Mesendoderm (in vitro differentiated cells): ENCODE measurements at regions not wholly inside any gene's neighbourhood (a gene's known extent, or its start where the extent isn't known, plus 50 kb on each side); places are given as distances from the start of the nearest gene placed in this dataset.
A peak's percentile ranks its signal among the peaks of the same experiment; 100 is the strongest.
"Not testable (repeated sequence)": the region's sequence is repeated elsewhere in the genome, so short reads cannot be mapped to it uniquely, and the experiment has no call there.

Source experiments
- DNase-seq: peaks from one replicate; pipeline ENCODE4 v3.0.0; 2013
- H2AK5ac ChIP-seq: 2 replicates; pipeline ENCODE4 v1.6.1; 2013; ENCODE audit warnings: low read length, inconsistent platforms
- H2BK120ac ChIP-seq: 2 replicates; pipeline ENCODE4 v1.6.1; 2013; ENCODE audit warnings: low read depth, mild to moderate bottlenecking, low read length, moderate library complexity, mixed read lengths
- H2BK15ac ChIP-seq: replicated peaks from 2 replicates; pipeline ENCODE4 v1.6.1; 2013; ENCODE audit warnings: low read depth, mild to moderate bottlenecking, moderate library complexity
- H2BK5ac ChIP-seq: 2 replicates; pipeline ENCODE4 v1.6.1; 2013; ENCODE audit warnings: low read length, inconsistent platforms
- H3K18ac ChIP-seq: 2 replicates; pipeline ENCODE4 v1.6.1; 2013; ENCODE audit warnings: mild to moderate bottlenecking, low read length, mixed read lengths
- H3K23ac ChIP-seq: one replicate; pipeline ENCODE4 v1.6.1; 2013; ENCODE audit warnings: low read length
- H3K27ac ChIP-seq: 2 replicates; pipeline ENCODE4 v1.5.1; 2013; ENCODE audit warnings: low read depth, mild to moderate bottlenecking, inconsistent platforms, low read length, moderate library complexity
- H3K27me3 ChIP-seq: 2 replicates; pipeline ENCODE4 v1.6.1; 2013; ENCODE audit warnings: low read length, control low read depth, mild to moderate bottlenecking, inconsistent platforms; ENCODE audit not compliant: insufficient read depth, poor library complexity
- H3K36me3 ChIP-seq: 2 replicates; pipeline ENCODE4 v1.6.1; 2013; ENCODE audit warnings: low read length, inconsistent platforms; ENCODE audit not compliant: control insufficient read depth, insufficient read depth
- H3K4ac ChIP-seq: one replicate; pipeline ENCODE4 v1.6.1; 2013; ENCODE audit warnings: low read depth, mild to moderate bottlenecking, low read length, moderate library complexity
- H3K4me1 ChIP-seq: 2 replicates; pipeline ENCODE4 v1.6.1; 2013; ENCODE audit warnings: low read depth, low read length, inconsistent platforms; ENCODE audit not compliant: control insufficient read depth
- H3K4me2 ChIP-seq: 2 replicates; pipeline ENCODE4 v1.6.1; 2013; ENCODE audit warnings: low read length
- H3K4me3 ChIP-seq: 2 replicates; pipeline ENCODE4 v1.5.1; 2013; ENCODE audit warnings: mild to moderate bottlenecking, low read length
- H3K56ac ChIP-seq: one replicate; pipeline ENCODE4 v1.6.1; 2013; ENCODE audit warnings: low read length
- H3K79me1 ChIP-seq: 2 replicates; pipeline ENCODE4 v1.6.1; 2013; ENCODE audit warnings: low read length, inconsistent platforms
- H3K79me2 ChIP-seq: 2 replicates; pipeline ENCODE4 v1.6.1; 2013; ENCODE audit warnings: mild to moderate bottlenecking, low read length; ENCODE audit not compliant: control insufficient read depth, insufficient read depth
- H3K9ac ChIP-seq: 2 replicates; pipeline ENCODE4 v1.6.1; 2013; ENCODE audit warnings: low read length, inconsistent platforms
- H4K5ac ChIP-seq: one replicate; pipeline ENCODE4 v1.6.1; 2013; ENCODE audit warnings: low read length
- H4K8ac ChIP-seq: one replicate; pipeline ENCODE4 v1.6.1; 2013; ENCODE audit warnings: low read depth, mild to moderate bottlenecking, control low read depth, low read length, moderate library complexity
- WGBS: extraction: QIAGEN DNeasy Blood & Tissue Kit; methylation state at CpG from one replicate; pipeline ENCODE4 v1.1.7; 2013; ENCODE audit warnings: low lambda C conversion rate, missing lambda C conversion rate; ENCODE audit not compliant: insufficient coverage; ENCODE audit errors: extremely low coverage; 5-methylcytosine and 5-hydroxymethylcytosine counted together

DNA sequence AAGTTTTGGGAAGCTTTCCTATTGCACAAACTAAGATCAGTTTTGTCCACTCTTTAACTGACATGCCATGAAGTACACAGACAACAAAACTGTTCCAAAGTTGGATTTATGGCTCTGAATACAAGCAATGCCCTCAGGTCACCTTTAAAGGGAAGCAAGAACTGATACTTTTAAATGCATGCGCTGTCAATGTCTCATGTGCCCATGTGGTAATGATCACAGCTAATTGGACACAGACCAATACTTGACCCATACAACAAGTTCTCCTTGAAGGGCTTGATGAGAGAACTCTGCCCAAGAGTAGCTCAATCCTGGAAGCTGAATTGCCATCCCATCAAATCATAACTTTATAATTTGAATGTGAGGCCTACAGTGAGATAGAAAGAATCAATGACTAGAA is 624.9 kb downstream of the ETS1 start:
- no peak overlapping the region for H3K4me2 ChIP-seq
- no CpG with 5 or more reads among the region's 1 CpG for WGBS
- no peak overlapping the region for H3K4me3 ChIP-seq
- H3K23ac ChIP-seq = no peak overlapping the region
- H2BK5ac ChIP-seq = no peak overlapping the region
- H3K4ac ChIP-seq = no peak overlapping the region
- no peak overlapping the region for H2BK120ac ChIP-seq
- no peak for DNase-seq
- H3K56ac ChIP-seq = no peak overlapping the region
- no peak overlapping the region for H3K9ac ChIP-seq
- no peaks in the 10 kb centered on the region for H3K36me3 ChIP-seq
- H4K8ac ChIP-seq = no peak overlapping the region
- H3K27me3 ChIP-seq = no peaks in the 10 kb centered on the region
- no peak overlapping the region for H2AK5ac ChIP-seq
- no peak overlapping the region for H2BK15ac ChIP-seq
- H3K27ac ChIP-seq = no peak overlapping the region
- H3K18ac ChIP-seq = no peak overlapping the region
- H3K79me2 ChIP-seq = no peaks in the 10 kb centered on the region
- H3K4me1 ChIP-seq = no peaks in the 10 kb centered on the region
- no peaks in the 10 kb centered on the region for H3K79me1 ChIP-seq
- H4K5ac ChIP-seq = no peak overlapping the region

DNA sequence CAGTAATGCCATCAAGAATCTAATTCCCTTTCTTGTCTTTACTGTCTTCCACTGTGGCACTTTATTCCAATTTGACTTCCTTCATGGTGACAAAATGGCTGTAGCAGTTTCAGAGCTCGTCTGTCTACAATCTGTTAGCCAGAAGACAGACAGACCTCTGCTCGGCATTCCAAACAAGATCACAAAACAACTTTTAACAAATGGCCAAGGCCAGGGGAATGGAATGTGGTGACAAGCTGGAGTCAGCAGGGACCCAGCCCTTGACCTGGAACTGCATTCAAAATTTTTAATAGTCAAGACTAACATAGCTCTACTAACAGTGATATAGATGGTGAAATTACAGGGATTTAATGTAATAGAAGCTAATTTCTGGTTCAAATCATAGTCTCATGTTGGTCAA is 637.2 kb downstream of the ETS1 start:
- peak; percentile 6 for DNase-seq

GRCh38 chr11:127943763-127944162 is 643.6 kb downstream of the ETS1 start:
- no peaks in the 10 kb centered on the region for H3K27me3 ChIP-seq

More for the DNA sequence above, 637.2 kb downstream of the ETS1 start:
- no peak overlapping the region for H3K56ac ChIP-seq
- H3K4ac ChIP-seq = no peak overlapping the region
- no peaks in the 10 kb centered on the region for H3K79me1 ChIP-seq
- no peak overlapping the region for H2AK5ac ChIP-seq
- H2BK120ac ChIP-seq = no peak overlapping the region
- no peaks in the 10 kb centered on the region for H3K79me2 ChIP-seq
- H3K36me3 ChIP-seq = no peaks in the 10 kb centered on the region
- no peak overlapping the region for H3K4me2 ChIP-seq
- H3K23ac ChIP-seq = no peak overlapping the region
- no peak overlapping the region for H4K8ac ChIP-seq
- WGBS = no CpG with 5 or more reads among the region's 2 CpGs
- H3K4me3 ChIP-seq = no peak overlapping the region
- no peak overlapping the region for H3K18ac ChIP-seq
- no peak overlapping the region for H3K27ac ChIP-seq
- H2BK5ac ChIP-seq = no peak overlapping the region
- no peaks in the 10 kb centered on the region for H3K4me1 ChIP-seq
- no peaks in the 10 kb centered on the region for H3K27me3 ChIP-seq
- H3K9ac ChIP-seq = no peak overlapping the region
- H4K5ac ChIP-seq = no peak overlapping the region
- H2BK15ac ChIP-seq = no peak overlapping the region

DNA sequence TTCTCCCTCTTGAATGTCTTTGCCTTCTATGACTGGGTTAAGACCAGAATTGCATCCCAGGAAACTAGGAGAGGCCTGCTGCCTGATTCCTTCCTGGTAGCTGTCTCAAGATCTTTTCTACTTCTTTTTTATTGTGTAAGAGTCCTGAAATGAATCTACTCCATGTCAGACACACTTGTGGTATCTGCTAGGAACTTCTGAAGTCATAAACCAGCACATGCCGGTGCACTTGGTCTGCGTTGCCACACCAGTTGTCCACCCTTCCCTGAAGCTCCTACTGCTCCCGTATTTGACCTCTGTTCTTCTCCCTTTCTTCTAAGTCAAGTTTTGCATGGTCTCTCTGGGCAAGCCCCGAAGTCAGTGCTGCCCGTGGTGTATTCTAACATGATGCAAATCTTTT is 644.2 kb downstream of the ETS1 start:
- H3K23ac ChIP-seq = no peak overlapping the region
- no peak overlapping the region for H2BK5ac ChIP-seq
- no peak overlapping the region for H2BK15ac ChIP-seq
- no peak overlapping the region for H3K56ac ChIP-seq
- no peaks in the 10 kb centered on the region for H3K79me1 ChIP-seq
- no peaks in the 10 kb centered on the region for H3K79me2 ChIP-seq
- no peaks in the 10 kb centered on the region for H3K27me3 ChIP-seq
- no peak overlapping the region for H3K18ac ChIP-seq
- no peak overlapping the region for H3K4me2 ChIP-seq
- no peak overlapping the region for H3K4ac ChIP-seq
- H3K9ac ChIP-seq = no peak overlapping the region
- no CpG with 5 or more reads among the region's 5 CpGs for WGBS
- H3K27ac ChIP-seq = no peak overlapping the region
- H4K8ac ChIP-seq = no peak overlapping the region
- no peak overlapping the region for H4K5ac ChIP-seq
- no peaks in the 10 kb centered on the region for H3K4me1 ChIP-seq
- DNase-seq = no peak
- no peak overlapping the region for H3K4me3 ChIP-seq
- H2AK5ac ChIP-seq = no peak overlapping the region
- H2BK120ac ChIP-seq = no peak overlapping the region
- no peaks in the 10 kb centered on the region for H3K36me3 ChIP-seq

More at GRCh38 chr11:127943763-127944162, 643.6 kb downstream of the ETS1 start:
- no peak overlapping the region for H3K4ac ChIP-seq
- no peaks in the 10 kb centered on the region for H3K4me1 ChIP-seq
- no peak overlapping the region for H3K23ac ChIP-seq
- H2BK15ac ChIP-seq = no peak overlapping the region
- no peak overlapping the region for H2BK120ac ChIP-seq
- H3K4me2 ChIP-seq = no peak overlapping the region
- no CpG with 5 or more reads among the region's 4 CpGs for WGBS
- H3K9ac ChIP-seq = no peak overlapping the region
- DNase-seq = no peak
- H3K56ac ChIP-seq = no peak overlapping the region
- no peak overlapping the region for H2BK5ac ChIP-seq
- H3K18ac ChIP-seq = no peak overlapping the region
- H3K4me3 ChIP-seq = no peak overlapping the region
- no peak overlapping the region for H3K27ac ChIP-seq
- no peaks in the 10 kb centered on the region for H3K79me2 ChIP-seq
- no peaks in the 10 kb centered on the region for H3K79me1 ChIP-seq
- no peaks in the 10 kb centered on the region for H3K36me3 ChIP-seq
- H2AK5ac ChIP-seq = no peak overlapping the region
- no peak overlapping the region for H4K5ac ChIP-seq
- H4K8ac ChIP-seq = no peak overlapping the region

GRCh38 chr11:127941554-127941953 is 645.8 kb downstream of the ETS1 start:
- not testable (repeated sequence) for H3K4me2 ChIP-seq, H3K36me3 ChIP-seq, DNase-seq, H2BK5ac ChIP-seq, H3K23ac ChIP-seq, H2BK120ac ChIP-seq, H3K4me1 ChIP-seq, H3K56ac ChIP-seq, H3K79me1 ChIP-seq, H3K9ac ChIP-seq, H3K27ac ChIP-seq, H2BK15ac ChIP-seq, H3K4ac ChIP-seq, H4K8ac ChIP-seq, H3K27me3 ChIP-seq, H3K18ac ChIP-seq, H4K5ac ChIP-seq, H3K4me3 ChIP-seq, H2AK5ac ChIP-seq, H3K79me2 ChIP-seq
- WGBS = no CpG with 5 or more reads among the region's 17 CpGs

DNA sequence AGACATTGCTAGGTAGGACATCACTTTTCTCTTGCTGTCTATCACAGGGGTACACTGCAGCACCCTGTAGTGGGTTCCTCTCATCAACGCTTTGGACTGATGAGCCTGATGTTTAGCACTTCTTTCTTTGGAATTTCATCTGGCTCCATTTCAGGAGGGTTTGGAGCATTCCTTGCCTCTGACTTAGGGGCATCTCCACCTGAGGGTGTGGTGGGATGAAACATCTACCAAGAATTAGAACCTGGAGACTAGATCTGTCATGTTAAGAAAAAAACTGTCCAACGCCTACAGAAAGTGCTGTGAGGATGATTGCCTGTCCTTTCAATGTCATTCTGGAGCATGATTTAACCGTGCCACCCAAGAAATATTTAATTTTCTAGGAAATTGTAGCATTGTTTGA is 648.4 kb downstream of the ETS1 start:
- H2BK5ac ChIP-seq = no peak overlapping the region
- H4K8ac ChIP-seq = no peak overlapping the region
- no peaks in the 10 kb centered on the region for H3K79me1 ChIP-seq
- H3K36me3 ChIP-seq = no peaks in the 10 kb centered on the region
- no peak for DNase-seq
- no peak overlapping the region for H3K56ac ChIP-seq
- H3K79me2 ChIP-seq = no peaks in the 10 kb centered on the region
- no peak overlapping the region for H3K27ac ChIP-seq
- no peak overlapping the region for H2AK5ac ChIP-seq
- no peak overlapping the region for H2BK120ac ChIP-seq
- no peak overlapping the region for H2BK15ac ChIP-seq
- WGBS = no CpG with 5 or more reads among the region's 3 CpGs
- no peak overlapping the region for H3K9ac ChIP-seq
- no peak overlapping the region for H3K18ac ChIP-seq
- H3K23ac ChIP-seq = no peak overlapping the region
- H3K27me3 ChIP-seq = no peaks in the 10 kb centered on the region
- H4K5ac ChIP-seq = no peak overlapping the region
- no peak overlapping the region for H3K4me3 ChIP-seq
- no peaks in the 10 kb centered on the region for H3K4me1 ChIP-seq
- no peak overlapping the region for H3K4me2 ChIP-seq
- H3K4ac ChIP-seq = no peak overlapping the region
